Left lung (tissue), 4 donors: ENCODE measurements at regions not wholly inside any gene's neighbourhood (a gene's known extent, or its start where the extent isn't known, plus 50 kb on each side); places are given as distances from the start of the nearest gene placed in this dataset.
"Not testable (repeated sequence)": the region's sequence is repeated elsewhere in the genome, so short reads cannot be mapped to it uniquely, and the experiment has no call there.

Experiments used
- ATAC-seq: fragments of 200-7000 bp; cut with Tn5 transposase; one replicate; pipeline ENCODE4 v1.9.1; 2020; ENCODE audit warnings: moderate library complexity
- DNase-seq, 4 donors: peaks; one replicate each; pipeline ENCODE4 v3.0.0-alpha.2; 2013 to 2020
- H3K27ac ChIP-seq, 2 donors: fragments of 200-600 bp; sonication (generic) in 1 of 2; one replicate each; pipeline versions ENCODE4 v1.5.0 to v1.8.0; 2020 to 2021
- H3K27me3 ChIP-seq, 2 donors: fragments of 200-600 bp; sonication (generic) in 1 of 2; one replicate each; pipeline versions ENCODE4 v1.5.0 to v1.8.0; 2020 to 2021
- H3K36me3 ChIP-seq, 2 donors: fragments of 200-600 bp; sonication (generic) in 1 of 2; one replicate each; pipeline versions ENCODE4 v1.5.0 to v1.8.0; 2020 to 2021
- H3K4me1 ChIP-seq, 2 donors: fragments of 200-600 bp; one replicate each; pipeline ENCODE4 v1.8.0; 2021
- H3K4me3 ChIP-seq, 2 donors: fragments of 200-600 bp; sonication (generic) in 1 of 2; one replicate each; pipeline versions ENCODE4 v1.5.0 to v1.8.0; 2020 to 2021; ENCODE audit warnings: mild to moderate bottlenecking in 1 of 2
- H3K9me3 ChIP-seq, 2 donors: fragments of 200-600 bp; sonication (generic) in 1 of 2; one replicate each; pipeline versions ENCODE4 v1.5.0 to v1.8.0; 2020 to 2021
- intact Hi-C, 2 donors: fragments of 100-400 bp; cut with DNase I; formaldehyde crosslinking; loops; one replicate each; pipeline versions ENCODE4 v1.11.2 to v1.14.2; 2022
- TF ChIP-seq, protein P1 (sequence below), 2 donors: fragments of 200-600 bp; sonication (generic) in 1 of 2; IDR thresholded peaks; one replicate each; pipeline versions ENCODE4 v1.5.0 to v1.8.0; 2021; ENCODE audit warnings: antibody characterized with exemption in 2 of 2
- donor health status: DM: no; HTN: yes; CAD: no.
- donor health status: DM: no; HTN: no; CAD: no.

- Histone ChIP-seq H3K27ac (no peak overlapping the region), H3K36me3 (no peaks in the 10 kb centered on the region), H3K27me3 (no peaks in the 10 kb centered on the region), H3K4me3 (no peak overlapping the region), H3K4me1 (no peaks in the 10 kb centered on the region), H3K9me3 (no peaks in the 10 kb centered on the region)
- no peak for DNase-seq
- TF ChIP-seq, protein P1, sequence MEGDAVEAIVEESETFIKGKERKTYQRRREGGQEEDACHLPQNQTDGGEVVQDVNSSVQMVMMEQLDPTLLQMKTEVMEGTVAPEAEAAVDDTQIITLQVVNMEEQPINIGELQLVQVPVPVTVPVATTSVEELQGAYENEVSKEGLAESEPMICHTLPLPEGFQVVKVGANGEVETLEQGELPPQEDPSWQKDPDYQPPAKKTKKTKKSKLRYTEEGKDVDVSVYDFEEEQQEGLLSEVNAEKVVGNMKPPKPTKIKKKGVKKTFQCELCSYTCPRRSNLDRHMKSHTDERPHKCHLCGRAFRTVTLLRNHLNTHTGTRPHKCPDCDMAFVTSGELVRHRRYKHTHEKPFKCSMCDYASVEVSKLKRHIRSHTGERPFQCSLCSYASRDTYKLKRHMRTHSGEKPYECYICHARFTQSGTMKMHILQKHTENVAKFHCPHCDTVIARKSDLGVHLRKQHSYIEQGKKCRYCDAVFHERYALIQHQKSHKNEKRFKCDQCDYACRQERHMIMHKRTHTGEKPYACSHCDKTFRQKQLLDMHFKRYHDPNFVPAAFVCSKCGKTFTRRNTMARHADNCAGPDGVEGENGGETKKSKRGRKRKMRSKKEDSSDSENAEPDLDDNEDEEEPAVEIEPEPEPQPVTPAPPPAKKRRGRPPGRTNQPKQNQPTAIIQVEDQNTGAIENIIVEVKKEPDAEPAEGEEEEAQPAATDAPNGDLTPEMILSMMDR (IDR thresholded peaks at IDR 0.05), result no peak
- intact Hi-C loops, result no loop called here
- no peak for ATAC-seq
Measured at GRCh38 chr5:63025679-63026078, 447.1 kb downstream of the LRRC70 start.

DNA sequence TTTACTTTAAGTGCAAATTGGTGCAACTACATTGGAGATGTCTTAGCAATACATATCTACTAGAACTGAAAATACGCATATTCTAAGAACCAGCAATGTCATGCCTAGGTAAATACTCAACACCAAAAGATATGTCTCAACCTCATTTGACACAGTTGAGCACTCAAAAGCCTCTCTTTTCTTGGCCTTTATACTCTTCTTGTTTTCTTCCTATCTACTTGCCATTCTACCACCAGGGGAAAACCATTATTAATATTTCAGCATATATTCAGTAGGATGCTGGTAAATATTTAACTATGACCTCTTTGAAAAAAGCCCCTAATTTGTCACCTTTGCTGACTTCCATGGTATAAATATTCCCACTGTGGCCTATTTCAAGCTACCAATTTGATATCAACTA lies 443.8 kb downstream of the LRRC70 start:
- TF ChIP-seq, protein P1 (IDR thresholded peaks at IDR 0.05), result no peak
- Histone ChIP-seq H3K36me3 (no peaks in the 10 kb centered on the region), H3K27me3 (no peaks in the 10 kb centered on the region), H3K9me3 (peaks cover 0 to 10% of the 10 kb centered on the region in 2 donors), H3K4me3 (no peak overlapping the region), H3K27ac (no peak overlapping the region), H3K4me1 (no peaks in the 10 kb centered on the region)
- no peak for ATAC-seq
- intact Hi-C loops, result no loop called here
- no peak for DNase-seq

DNA sequence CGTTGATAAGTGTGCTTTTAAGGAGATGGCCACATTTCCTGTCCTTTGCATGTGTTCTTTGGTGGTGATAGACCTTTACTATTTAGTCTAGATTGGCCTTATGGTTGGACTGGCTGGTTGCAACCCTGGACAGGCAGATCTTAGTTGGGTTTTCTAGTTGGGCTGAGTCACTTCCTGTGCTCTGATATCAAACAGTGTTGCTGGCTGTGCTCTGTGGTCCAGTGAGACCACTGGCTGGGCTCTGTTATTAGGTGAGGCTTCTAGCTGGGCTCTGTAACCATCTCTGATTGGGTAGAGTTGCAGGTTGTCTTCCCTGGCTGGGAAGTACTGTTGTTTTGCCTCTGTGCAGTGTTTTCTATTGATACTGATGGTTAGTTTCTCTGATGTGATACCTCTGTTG lies 432.5 kb downstream of the LRRC70 start:
- Histone ChIP-seq H3K27me3 (no peaks in the 10 kb centered on the region), H3K27ac (no peak overlapping the region), H3K4me3 (no peak overlapping the region), H3K4me1 (no peaks in the 10 kb centered on the region), H3K9me3 (peaks cover 0 to 34% of the 10 kb centered on the region in 2 donors), H3K36me3 (no peaks in the 10 kb centered on the region)
- TF ChIP-seq, protein P1 (IDR thresholded peaks at IDR 0.05), result no peak
- no peak for DNase-seq
- intact Hi-C loops, result no loop called here
- ATAC-seq, result no peak

DNA sequence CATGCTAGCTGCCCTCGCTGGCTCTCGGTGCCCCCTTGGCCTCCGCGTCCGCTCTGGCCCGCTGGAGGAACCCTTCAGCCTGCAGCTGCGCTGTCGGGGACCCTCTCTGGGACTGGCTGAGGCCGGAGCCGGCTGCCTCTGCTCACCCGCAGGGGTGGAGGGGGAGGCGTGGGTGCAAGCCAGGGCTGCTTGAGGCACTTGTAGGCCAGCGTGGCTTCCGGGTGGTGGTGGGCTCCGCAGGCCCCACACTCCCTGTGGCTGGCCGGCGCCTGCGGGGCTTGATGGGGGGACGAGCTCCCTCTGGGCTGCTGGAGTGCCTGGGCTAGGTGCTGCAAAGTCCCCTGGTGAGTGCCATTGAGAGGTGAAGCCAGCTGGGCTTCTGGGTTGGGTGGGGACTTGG lies 429.6 kb downstream of the LRRC70 start:
- no peaks in the 10 kb centered on the region for H3K4me1 ChIP-seq
- intact Hi-C loops, result no loop called here
- DNase-seq, result peak in 1 of 4 donors; percentile 69
- no peak overlapping the region for H3K27ac ChIP-seq
- TF ChIP-seq, protein P1 (IDR thresholded peaks at IDR 0.05), result no peak
- H3K36me3 ChIP-seq, result no peaks in the 10 kb centered on the region
- no peak overlapping the region for H3K4me3 ChIP-seq
- peaks cover 0 to 47% of the 10 kb centered on the region in 2 donors for H3K9me3 ChIP-seq
- H3K27me3 ChIP-seq, result no peaks in the 10 kb centered on the region
- ATAC-seq, result no peak

GRCh38 chr5:62994842-62995241 lies 416.2 kb downstream of the LRRC70 start:
- H3K9me3 ChIP-seq, result peaks cover 0 to 50% of the 10 kb centered on the region in 2 donors
- ATAC-seq, H3K4me3 ChIP-seq, H3K27ac ChIP-seq, H3K36me3 ChIP-seq, H3K27me3 ChIP-seq, DNase-seq, H3K4me1 ChIP-seq, intact Hi-C loops: not testable (repeated sequence)

GRCh38 chr5:62985749-62986148 lies 407.1 kb downstream of the LRRC70 start:
- no peak overlapping the region for H3K27ac ChIP-seq
- intact Hi-C loops, result loop anchor here in 1 of 2 donors (1.0 kb wide), 1 partner anchor 50 kb away; no protein-coding TSS in a partner anchor
- DNase-seq, result no peak
- H3K27me3 ChIP-seq, result no peaks in the 10 kb centered on the region
- peaks cover 0 to 56% of the 10 kb centered on the region in 2 donors for H3K9me3 ChIP-seq
- H3K4me3 ChIP-seq, result no peak overlapping the region
- H3K4me1 ChIP-seq, result no peaks in the 10 kb centered on the region
- H3K36me3 ChIP-seq, result no peaks in the 10 kb centered on the region
- TF ChIP-seq, protein P1 (IDR thresholded peaks at IDR 0.05), result no peak
- ATAC-seq, result no peak
